ENCODE measurements at regions not wholly inside any gene's neighbourhood (a gene's known extent, or its start where the extent isn't known, plus 50 kb on each side); places are given as distances from the start of the nearest gene placed in this dataset.

DNA sequence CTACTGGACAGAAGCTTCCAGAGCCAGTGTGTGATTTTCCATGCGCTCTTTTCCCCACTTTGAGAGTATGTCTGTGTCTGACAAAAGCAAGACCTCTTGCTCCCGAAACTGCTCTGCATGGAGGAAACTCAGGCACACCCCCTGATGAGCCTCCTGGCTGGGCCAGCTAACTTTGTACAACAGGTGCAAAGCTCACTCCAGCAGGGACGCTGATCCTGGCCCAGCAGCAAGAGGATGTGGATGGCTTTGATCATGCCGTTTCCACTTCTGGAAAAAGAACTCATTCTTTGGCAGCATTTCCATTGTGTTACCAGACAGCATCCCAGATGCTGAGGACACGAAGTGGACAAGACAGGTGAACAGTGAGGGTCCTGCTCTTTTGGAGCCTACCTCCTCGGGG lies 103.1 kb downstream of the TLR5 start:
- TF ChIP-seq, protein P1, sequence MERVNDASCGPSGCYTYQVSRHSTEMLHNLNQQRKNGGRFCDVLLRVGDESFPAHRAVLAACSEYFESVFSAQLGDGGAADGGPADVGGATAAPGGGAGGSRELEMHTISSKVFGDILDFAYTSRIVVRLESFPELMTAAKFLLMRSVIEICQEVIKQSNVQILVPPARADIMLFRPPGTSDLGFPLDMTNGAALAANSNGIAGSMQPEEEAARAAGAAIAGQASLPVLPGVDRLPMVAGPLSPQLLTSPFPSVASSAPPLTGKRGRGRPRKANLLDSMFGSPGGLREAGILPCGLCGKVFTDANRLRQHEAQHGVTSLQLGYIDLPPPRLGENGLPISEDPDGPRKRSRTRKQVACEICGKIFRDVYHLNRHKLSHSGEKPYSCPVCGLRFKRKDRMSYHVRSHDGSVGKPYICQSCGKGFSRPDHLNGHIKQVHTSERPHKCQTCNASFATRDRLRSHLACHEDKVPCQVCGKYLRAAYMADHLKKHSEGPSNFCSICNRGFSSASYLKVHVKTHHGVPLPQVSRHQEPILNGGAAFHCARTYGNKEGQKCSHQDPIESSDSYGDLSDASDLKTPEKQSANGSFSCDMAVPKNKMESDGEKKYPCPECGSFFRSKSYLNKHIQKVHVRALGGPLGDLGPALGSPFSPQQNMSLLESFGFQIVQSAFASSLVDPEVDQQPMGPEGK (CRISPR knock-in tag; IDR thresholded peaks at IDR 0.05; ENCODE audit: borderline replicate concordance) = no peak
- ATAC-seq = no peak

- no peak for ATAC-seq
Observed at GRCh38 chr1:223041481-223041880, 101.6 kb downstream of the TLR5 start.

DNA sequence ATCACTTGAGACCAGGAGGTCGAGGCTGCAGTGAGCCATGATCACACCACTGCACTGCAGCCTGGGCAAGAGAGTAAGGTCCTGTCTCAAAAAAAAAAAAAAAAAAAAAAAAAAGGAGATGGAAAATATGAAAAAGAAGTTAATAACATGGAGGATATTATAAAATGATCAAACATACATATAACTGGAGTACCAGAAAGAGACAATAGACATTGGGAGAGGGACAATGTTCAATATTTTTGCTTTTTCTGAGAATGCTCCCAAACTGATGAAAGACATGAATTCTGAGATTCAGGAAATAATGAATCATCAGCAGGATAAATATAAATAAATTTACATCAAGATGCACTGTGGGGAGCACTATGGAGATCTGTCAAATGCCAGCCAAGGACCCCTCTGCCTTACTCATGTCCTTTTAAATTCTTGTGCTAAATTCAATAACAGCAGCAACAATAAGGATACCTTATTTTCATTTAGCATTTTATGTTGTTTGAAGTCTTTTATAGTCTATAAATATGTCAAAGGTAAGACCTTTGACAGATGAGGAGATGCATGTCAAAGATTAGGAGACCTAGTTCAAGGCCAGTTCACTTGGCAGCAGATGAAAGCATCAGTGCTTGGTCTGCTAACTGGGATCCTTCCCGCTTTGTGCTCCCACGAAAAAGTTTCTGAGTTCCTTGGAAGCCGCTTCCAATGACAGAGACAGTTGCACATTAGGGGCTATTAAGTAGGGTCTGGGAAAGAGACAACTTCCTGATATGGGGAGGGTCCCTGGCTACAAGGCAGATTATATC lies 97.7 kb downstream of the TLR5 start:
- ATAC-seq = no peak
- TF ChIP-seq ZC3H10 (CRISPR knock-in tag; IDR thresholded peaks at IDR 0.05) (no peak), BACH2 (CRISPR knock-in tag; IDR thresholded peaks at IDR 0.05; ENCODE audit: borderline replicate concordance) (no peak), RARB (CRISPR knock-in tag; IDR thresholded peaks at IDR 0.05) (no peak), CSDC2 (CRISPR knock-in tag; IDR thresholded peaks at IDR 0.05) (no peak), GLIS3 (CRISPR knock-in tag; IDR thresholded peaks at IDR 0.05) (no peak)
- TF ChIP-seq, protein P2, sequence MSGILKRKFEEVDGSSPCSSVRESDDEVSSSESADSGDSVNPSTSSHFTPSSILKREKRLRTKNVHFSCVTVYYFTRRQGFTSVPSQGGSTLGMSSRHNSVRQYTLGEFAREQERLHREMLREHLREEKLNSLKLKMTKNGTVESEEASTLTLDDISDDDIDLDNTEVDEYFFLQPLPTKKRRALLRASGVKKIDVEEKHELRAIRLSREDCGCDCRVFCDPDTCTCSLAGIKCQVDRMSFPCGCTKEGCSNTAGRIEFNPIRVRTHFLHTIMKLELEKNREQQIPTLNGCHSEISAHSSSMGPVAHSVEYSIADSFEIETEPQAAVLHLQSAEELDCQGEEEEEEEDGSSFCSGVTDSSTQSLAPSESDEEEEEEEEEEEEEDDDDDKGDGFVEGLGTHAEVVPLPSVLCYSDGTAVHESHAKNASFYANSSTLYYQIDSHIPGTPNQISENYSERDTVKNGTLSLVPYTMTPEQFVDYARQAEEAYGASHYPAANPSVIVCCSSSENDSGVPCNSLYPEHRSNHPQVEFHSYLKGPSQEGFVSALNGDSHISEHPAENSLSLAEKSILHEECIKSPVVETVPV (CRISPR knock-in tag; IDR thresholded peaks at IDR 0.05) = no peak
- TF ChIP-seq, protein P1 (CRISPR knock-in tag; IDR thresholded peaks at IDR 0.05; ENCODE audit: borderline replicate concordance) = no peak

More at GRCh38 chr1:223041481-223041880, 101.6 kb downstream of the TLR5 start:
- TF ChIP-seq, protein P3, sequence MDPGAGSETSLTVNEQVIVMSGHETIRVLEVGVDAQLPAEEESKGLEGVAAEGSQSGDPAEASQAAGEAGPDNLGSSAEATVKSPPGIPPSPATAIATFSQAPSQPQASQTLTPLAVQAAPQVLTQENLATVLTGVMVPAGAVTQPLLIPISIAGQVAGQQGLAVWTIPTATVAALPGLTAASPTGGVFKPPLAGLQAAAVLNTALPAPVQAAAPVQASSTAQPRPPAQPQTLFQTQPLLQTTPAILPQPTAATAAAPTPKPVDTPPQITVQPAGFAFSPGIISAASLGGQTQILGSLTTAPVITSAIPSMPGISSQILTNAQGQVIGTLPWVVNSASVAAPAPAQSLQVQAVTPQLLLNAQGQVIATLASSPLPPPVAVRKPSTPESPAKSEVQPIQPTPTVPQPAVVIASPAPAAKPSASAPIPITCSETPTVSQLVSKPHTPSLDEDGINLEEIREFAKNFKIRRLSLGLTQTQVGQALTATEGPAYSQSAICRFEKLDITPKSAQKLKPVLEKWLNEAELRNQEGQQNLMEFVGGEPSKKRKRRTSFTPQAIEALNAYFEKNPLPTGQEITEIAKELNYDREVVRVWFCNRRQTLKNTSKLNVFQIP (CRISPR knock-in tag; IDR thresholded peaks at IDR 0.05; ENCODE audit: borderline replicate concordance, low read depth) = no peak
- TF ChIP-seq TOX (CRISPR knock-in tag; IDR thresholded peaks at IDR 0.05; ENCODE audit: borderline replicate concordance) (no peak), GLIS3 (CRISPR knock-in tag; IDR thresholded peaks at IDR 0.05) (no peak), ISL1 (CRISPR knock-in tag; IDR thresholded peaks at IDR 0.05) (no peak), PPARA (CRISPR knock-in tag; IDR thresholded peaks at IDR 0.05; ENCODE audit: borderline replicate concordance) (no peak), BACH2 (CRISPR knock-in tag; IDR thresholded peaks at IDR 0.05; ENCODE audit: borderline replicate concordance) (no peak), ARNTL (CRISPR knock-in tag; IDR thresholded peaks at IDR 0.05; ENCODE audit: borderline replicate concordance, low read depth) (no peak), ZNF70 (CRISPR knock-in tag; IDR thresholded peaks at IDR 0.05) (no peak), OSR1 (CRISPR knock-in tag; IDR thresholded peaks at IDR 0.05) (no peak), SNAI2 (CRISPR knock-in tag; IDR thresholded peaks at IDR 0.05) (no peak), ZNF565 (CRISPR knock-in tag; conservative IDR thresholded peaks at IDR 0.05; ENCODE audit: low read depth) (no peak), ZNF8 (CRISPR knock-in tag; IDR thresholded peaks at IDR 0.05) (no peak), ZC3H10 (CRISPR knock-in tag; IDR thresholded peaks at IDR 0.05) (no peak), CSDC2 (CRISPR knock-in tag; IDR thresholded peaks at IDR 0.05) (no peak), ZFP30 (CRISPR knock-in tag; IDR thresholded peaks at IDR 0.05) (no peak), ESRRG (CRISPR knock-in tag; IDR thresholded peaks at IDR 0.05) (no peak)
- TF ChIP-seq, protein P1 (CRISPR knock-in tag; IDR thresholded peaks at IDR 0.05; ENCODE audit: borderline replicate concordance) = no peak
- TF ChIP-seq, protein P2 (CRISPR knock-in tag; IDR thresholded peaks at IDR 0.05) = no peak
- TF ChIP-seq, protein P4, sequence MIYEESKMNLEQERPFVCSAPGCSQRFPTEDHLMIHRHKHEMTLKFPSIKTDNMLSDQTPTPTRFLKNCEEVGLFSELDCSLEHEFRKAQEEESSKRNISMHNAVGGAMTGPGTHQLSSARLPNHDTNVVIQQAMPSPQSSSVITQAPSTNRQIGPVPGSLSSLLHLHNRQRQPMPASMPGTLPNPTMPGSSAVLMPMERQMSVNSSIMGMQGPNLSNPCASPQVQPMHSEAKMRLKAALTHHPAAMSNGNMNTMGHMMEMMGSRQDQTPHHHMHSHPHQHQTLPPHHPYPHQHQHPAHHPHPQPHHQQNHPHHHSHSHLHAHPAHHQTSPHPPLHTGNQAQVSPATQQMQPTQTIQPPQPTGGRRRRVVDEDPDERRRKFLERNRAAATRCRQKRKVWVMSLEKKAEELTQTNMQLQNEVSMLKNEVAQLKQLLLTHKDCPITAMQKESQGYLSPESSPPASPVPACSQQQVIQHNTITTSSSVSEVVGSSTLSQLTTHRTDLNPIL (CRISPR knock-in tag; IDR thresholded peaks at IDR 0.05; ENCODE audit: low read depth) = no peak
- TF ChIP-seq, protein P5, sequence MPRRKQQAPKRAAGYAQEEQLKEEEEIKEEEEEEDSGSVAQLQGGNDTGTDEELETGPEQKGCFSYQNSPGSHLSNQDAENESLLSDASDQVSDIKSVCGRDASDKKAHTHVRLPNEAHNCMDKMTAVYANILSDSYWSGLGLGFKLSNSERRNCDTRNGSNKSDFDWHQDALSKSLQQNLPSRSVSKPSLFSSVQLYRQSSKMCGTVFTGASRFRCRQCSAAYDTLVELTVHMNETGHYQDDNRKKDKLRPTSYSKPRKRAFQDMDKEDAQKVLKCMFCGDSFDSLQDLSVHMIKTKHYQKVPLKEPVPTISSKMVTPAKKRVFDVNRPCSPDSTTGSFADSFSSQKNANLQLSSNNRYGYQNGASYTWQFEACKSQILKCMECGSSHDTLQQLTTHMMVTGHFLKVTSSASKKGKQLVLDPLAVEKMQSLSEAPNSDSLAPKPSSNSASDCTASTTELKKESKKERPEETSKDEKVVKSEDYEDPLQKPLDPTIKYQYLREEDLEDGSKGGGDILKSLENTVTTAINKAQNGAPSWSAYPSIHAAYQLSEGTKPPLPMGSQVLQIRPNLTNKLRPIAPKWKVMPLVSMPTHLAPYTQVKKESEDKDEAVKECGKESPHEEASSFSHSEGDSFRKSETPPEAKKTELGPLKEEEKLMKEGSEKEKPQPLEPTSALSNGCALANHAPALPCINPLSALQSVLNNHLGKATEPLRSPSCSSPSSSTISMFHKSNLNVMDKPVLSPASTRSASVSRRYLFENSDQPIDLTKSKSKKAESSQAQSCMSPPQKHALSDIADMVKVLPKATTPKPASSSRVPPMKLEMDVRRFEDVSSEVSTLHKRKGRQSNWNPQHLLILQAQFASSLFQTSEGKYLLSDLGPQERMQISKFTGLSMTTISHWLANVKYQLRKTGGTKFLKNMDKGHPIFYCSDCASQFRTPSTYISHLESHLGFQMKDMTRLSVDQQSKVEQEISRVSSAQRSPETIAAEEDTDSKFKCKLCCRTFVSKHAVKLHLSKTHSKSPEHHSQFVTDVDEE (CRISPR knock-in tag; IDR thresholded peaks at IDR 0.05) = no peak
